ENCODE measurements at regions not wholly inside any gene's neighbourhood (a gene's known extent, or its start where the extent isn't known, plus 50 kb on each side); places are given as distances from the start of the nearest gene placed in this dataset.

DNA sequence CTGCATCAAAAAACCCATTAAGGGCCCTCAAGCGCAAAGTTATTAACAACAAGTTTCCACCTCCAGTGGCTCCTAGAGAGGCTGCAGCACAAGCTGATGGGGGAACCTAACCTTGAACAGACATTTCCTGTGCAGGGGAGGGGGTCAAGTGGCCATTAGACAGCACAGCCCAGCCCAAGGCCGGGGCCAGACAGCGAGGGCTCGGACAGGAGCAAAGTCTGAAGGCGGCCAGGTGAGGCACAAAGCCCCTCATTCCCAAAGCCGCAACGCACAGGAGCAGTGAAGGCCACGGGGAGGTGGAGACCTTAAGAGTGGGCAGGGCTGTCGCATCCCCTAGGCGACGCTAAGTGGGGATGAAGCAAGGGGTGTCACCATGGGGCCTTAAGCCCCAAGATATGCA, 73.2 kb upstream of the ZNF746 start:
- DNase-seq (ENCODE audit: low read depth): no peak
- H3K4me3 ChIP-seq (ENCODE audit: low read depth, low read length): no peak overlapping the region
- TF ChIP-seq, protein P1, sequence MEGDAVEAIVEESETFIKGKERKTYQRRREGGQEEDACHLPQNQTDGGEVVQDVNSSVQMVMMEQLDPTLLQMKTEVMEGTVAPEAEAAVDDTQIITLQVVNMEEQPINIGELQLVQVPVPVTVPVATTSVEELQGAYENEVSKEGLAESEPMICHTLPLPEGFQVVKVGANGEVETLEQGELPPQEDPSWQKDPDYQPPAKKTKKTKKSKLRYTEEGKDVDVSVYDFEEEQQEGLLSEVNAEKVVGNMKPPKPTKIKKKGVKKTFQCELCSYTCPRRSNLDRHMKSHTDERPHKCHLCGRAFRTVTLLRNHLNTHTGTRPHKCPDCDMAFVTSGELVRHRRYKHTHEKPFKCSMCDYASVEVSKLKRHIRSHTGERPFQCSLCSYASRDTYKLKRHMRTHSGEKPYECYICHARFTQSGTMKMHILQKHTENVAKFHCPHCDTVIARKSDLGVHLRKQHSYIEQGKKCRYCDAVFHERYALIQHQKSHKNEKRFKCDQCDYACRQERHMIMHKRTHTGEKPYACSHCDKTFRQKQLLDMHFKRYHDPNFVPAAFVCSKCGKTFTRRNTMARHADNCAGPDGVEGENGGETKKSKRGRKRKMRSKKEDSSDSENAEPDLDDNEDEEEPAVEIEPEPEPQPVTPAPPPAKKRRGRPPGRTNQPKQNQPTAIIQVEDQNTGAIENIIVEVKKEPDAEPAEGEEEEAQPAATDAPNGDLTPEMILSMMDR (IDR thresholded peaks at IDR 0.05; ENCODE audit: insufficient read depth, low read length): no peak

DNA sequence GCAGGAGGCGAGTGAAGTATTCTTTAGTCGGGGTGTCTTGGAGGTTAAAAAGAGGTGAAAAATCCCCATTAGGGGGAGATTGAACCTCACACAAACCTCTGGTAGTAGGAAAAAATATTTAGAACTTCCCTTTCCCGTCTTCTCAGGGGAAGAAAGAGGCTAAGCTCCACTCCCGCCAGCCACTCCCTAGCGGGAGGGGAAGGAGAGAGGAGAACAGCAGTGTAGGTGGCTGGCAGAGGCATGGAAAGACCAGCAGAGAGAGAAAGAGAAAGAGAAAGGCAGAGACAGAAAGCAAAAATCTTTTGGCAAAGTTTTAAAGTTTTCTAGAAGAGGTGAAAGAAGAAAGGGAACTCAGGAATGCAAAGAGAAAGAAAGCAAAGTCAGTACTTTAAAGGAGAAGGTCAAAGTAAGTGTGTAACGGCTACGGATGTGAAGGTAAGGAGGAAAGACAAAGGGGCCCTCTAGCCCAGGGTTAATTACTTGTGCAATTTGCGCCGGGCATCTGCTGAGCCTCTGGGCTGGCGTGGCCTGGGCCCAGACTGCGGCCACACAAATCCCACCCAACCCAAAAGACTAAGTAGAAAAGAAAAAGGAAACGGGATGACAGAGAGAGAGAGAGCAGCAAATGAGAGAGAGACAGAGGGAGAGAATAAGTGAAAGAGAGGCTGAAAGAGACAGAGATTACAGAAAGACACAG, 72.3 kb upstream of the ZNF746 start:
- TF ChIP-seq, protein P1 (IDR thresholded peaks at IDR 0.05; ENCODE audit: insufficient read depth, low read length): no peak
- no peak overlapping the region for H3K4me3 ChIP-seq (ENCODE audit: low read depth, low read length)
- no peak for DNase-seq (ENCODE audit: low read depth)

DNA sequence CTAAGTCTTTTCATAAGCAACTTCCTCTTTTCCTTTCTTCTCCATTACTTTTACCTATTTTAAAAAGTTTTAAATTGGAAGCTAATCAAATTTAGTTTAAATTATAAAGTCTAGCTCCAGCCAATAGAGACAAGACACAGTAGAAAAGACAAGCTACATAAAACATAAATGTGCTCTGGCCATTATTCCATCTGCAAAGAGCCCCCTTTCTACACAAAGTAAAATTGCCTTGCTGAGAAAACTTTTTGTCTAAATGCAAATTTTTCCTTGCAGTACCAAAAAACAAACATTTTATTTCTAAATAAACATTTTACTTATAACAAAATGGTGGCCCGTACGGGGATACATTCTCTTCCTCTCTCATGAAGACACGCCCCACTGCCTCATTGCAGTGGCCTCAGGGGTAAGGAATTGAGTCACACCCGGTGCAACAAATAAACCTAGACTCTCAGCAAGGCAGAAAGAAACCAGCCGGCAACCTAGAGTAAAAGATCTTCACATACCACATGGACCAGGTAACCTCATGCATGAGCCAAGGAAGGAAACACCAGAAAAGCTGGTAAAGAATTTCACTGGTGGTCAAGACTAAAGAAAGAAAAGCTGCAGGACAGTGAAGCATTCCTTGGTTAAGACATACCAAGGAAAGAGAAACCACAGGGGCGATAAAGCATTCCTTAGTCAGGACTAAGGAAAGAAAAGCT, 71.6 kb upstream of the ZNF746 start:
- H3K4me3 ChIP-seq (ENCODE audit: low read depth, low read length): no peak overlapping the region
- TF ChIP-seq, protein P1 (IDR thresholded peaks at IDR 0.05; ENCODE audit: insufficient read depth, low read length): no peak
- no peak for DNase-seq (ENCODE audit: low read depth)

DNA sequence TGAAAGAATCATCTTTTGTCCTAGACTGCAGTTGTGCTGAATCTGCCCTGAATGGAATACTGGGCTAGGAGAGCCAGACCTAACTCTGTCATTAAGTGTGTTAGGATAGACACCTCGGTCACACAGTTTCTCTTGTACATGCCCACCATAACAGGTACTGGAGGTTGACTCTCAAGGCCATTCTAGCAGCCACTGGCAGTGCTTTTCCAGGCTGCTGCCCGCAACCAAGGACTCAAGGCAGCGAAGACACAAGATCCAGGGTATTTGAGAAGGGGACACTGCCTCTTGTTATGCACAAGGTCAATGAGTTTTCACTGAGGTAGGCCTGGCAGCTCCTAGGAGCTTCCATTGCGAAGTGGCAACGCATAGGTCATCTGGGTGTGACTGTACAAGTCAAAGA, 70.6 kb upstream of the ZNF746 start:
- no peak for DNase-seq (ENCODE audit: low read depth)
- no peak overlapping the region for H3K4me3 ChIP-seq (ENCODE audit: low read depth, low read length)
- TF ChIP-seq, protein P1 (IDR thresholded peaks at IDR 0.05; ENCODE audit: insufficient read depth, low read length): no peak

DNA sequence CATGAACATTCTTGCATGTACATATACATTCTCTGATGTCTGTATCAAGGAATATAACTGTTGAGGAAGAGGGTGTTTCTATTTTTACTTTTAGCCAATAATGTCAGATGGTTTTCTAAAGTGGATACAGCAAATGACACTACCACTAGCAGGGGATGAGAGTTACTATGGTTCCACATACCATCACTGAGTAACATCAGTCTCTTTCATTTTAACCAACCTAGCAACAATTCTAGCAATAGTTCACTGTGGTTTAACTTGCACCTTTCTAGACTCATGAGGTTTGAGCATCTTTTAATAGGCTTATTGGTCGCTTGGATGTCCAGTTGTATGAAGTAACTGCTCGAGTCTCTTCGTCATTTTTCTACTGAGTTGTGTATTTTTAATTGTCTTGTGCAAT, 68.5 kb upstream of the ZNF746 start:
- no peak for DNase-seq (ENCODE audit: low read depth)
- H3K4me3 ChIP-seq (ENCODE audit: low read depth, low read length): no peak overlapping the region
- TF ChIP-seq, protein P1 (IDR thresholded peaks at IDR 0.05; ENCODE audit: insufficient read depth, low read length): no peak

DNA sequence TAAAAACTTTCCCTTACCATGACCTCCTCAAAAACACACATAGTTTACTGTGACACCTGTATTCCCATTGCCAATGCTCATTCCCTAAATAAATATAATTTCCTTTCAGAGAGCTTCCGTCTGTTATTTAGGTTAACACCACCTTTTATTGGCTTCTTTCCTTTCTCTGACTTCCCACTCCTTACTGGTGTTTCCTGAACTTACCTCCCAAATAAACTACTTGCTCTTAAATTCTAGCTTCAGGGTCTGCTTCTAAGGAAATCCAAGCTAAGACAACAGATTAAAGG, 67.4 kb upstream of the ZNF746 start:
- no peak for DNase-seq (ENCODE audit: low read depth)
- TF ChIP-seq, protein P1 (IDR thresholded peaks at IDR 0.05; ENCODE audit: insufficient read depth, low read length): no peak
- H3K4me3 ChIP-seq (ENCODE audit: low read depth, low read length): no peak overlapping the region

Measured in fibroblast of the aortic adventitia (primary cell).